Neural progenitor cell (in vitro differentiated cells): ENCODE measurements at regions not wholly inside any gene's neighbourhood (a gene's known extent, or its start where the extent isn't known, plus 50 kb on each side); places are given as distances from the start of the nearest gene placed in this dataset.

ENCODE experiments used
- DNase-seq: peaks from one replicate; pipeline ENCODE4 v3.0.0-alpha.2; 2016; ENCODE audit warnings: low spot score
- H2AFZ ChIP-seq: fragments of 200-600 bp; sonication (generic); replicated peaks from 2 replicates; pipeline ENCODE4 v1.6.1; 2016; ENCODE audit warnings: antibody characterized with exemption
- H3F3A ChIP-seq: fragments of 200-600 bp; sonication (generic); 2 replicates; pipeline ENCODE4 v1.6.1; 2016; ENCODE audit warnings: antibody characterized with exemption, low read depth
- H3K27ac ChIP-seq: fragments of 200-600 bp; sonication (generic); 2 replicates; pipeline ENCODE4 v1.5.1; 2016; ENCODE audit warnings: mild to moderate bottlenecking
- H3K27me3 ChIP-seq: fragments of 200-600 bp; sonication (generic); 2 replicates; pipeline ENCODE4 v1.6.1; 2016; ENCODE audit warnings: mild to moderate bottlenecking, moderate library complexity
- H3K36me3 ChIP-seq: fragments of 200-600 bp; sonication (generic); 2 replicates; pipeline ENCODE4 v1.5.1; 2016
- H3K4me1 ChIP-seq: fragments of 200-600 bp; sonication (generic); 2 replicates; pipeline ENCODE4 v1.6.1; 2016; ENCODE audit warnings: mixed run types
- H3K4me2 ChIP-seq: fragments of 200-600 bp; sonication (generic); 2 replicates; pipeline ENCODE4 v1.6.1; 2016
- H3K4me3 ChIP-seq: fragments of 200-600 bp; sonication (generic); 2 replicates; pipeline ENCODE4 v1.5.1; 2016
- H3K79me2 ChIP-seq: fragments of 200-600 bp; sonication (generic); 2 replicates; pipeline ENCODE4 v1.6.1; 2016; ENCODE audit warnings: low read depth
- H3K9ac ChIP-seq: fragments of 200-600 bp; sonication (generic); 2 replicates; pipeline ENCODE4 v1.6.1; 2016
- H3K9me3 ChIP-seq: fragments of 200-600 bp; sonication (generic); 2 replicates; pipeline ENCODE4 v1.5.1; 2016; ENCODE audit warnings: low read depth
- H4K20me1 ChIP-seq: fragments of 200-600 bp; sonication (generic); 2 replicates; pipeline ENCODE4 v1.6.1; 2016; ENCODE audit warnings: low read depth
- H3K27ac Mint-ChIP-seq: 3 replicates; pipeline ENCODE4 v1.8.0; 2021; ENCODE audit warnings: mixed read lengths
- H3K27me3 Mint-ChIP-seq: 2 replicates; pipeline ENCODE4 v1.8.0; 2022; ENCODE audit warnings: low read depth, mild to moderate bottlenecking, inconsistent platforms, moderate library complexity, mixed read lengths; ENCODE audit not compliant: insufficient read depth
- H3K36me3 Mint-ChIP-seq: 3 replicates; pipeline ENCODE4 v1.8.0; 2021; ENCODE audit warnings: mixed read lengths
- H3K4me1 Mint-ChIP-seq: 3 replicates; pipeline ENCODE4 v1.8.0; 2021; ENCODE audit warnings: mixed read lengths
- H3K4me3 Mint-ChIP-seq: 3 replicates; pipeline ENCODE4 v1.8.0; 2021; ENCODE audit warnings: mild to moderate bottlenecking, moderate library complexity, mixed read lengths
- H3K9me3 Mint-ChIP-seq: 3 replicates; pipeline ENCODE4 v1.8.0; 2020; ENCODE audit warnings: mixed read lengths
- CTCF ChIP-seq: fragments of 200-600 bp; sonication (generic); IDR thresholded peaks from 2 replicates; pipeline ENCODE4 v1.5.1; 2017; ENCODE audit warnings: antibody characterized with exemption, mild to moderate bottlenecking
- EZH2 ChIP-seq: fragments of 200-600 bp; sonication (generic); IDR thresholded peaks from 2 replicates; pipeline ENCODE4 v1.6.1; 2017; ENCODE audit warnings: antibody characterized with exemption, mild to moderate bottlenecking, moderate library complexity
- EZH2phosphoT487 ChIP-seq: fragments of 200-600 bp; sonication (generic); IDR thresholded peaks from 2 replicates; pipeline ENCODE4 v1.6.1; 2017; ENCODE audit warnings: antibody characterized with exemption

- Histone ChIP-seq H3K4me2 (no peak overlapping the region), H3K9me3 (no peaks in the 10 kb centered on the region), H3K79me2 (no peaks in the 10 kb centered on the region), H3K27ac (no peak overlapping the region), H3K4me3 (no peak overlapping the region), H3F3A (peaks cover 5% of the 10 kb centered on the region), H3K4me1 (peaks cover 8% of the 10 kb centered on the region), H2AFZ (no peak overlapping the region), H3K27me3 (no peaks in the 10 kb centered on the region), H4K20me1 (no peaks in the 10 kb centered on the region), H3K36me3 (no peaks in the 10 kb centered on the region), H3K9ac (no peak overlapping the region)
- Mint-ChIP-seq H3K27me3 (peaks cover 3% of the 10 kb centered on the region), H3K4me3 (no peak overlapping the region), H3K9me3 (peaks cover 4% of the 10 kb centered on the region), H3K27ac (no peak overlapping the region), H3K4me1 (peaks cover 16% of the 10 kb centered on the region), H3K36me3 (no peaks in the 10 kb centered on the region)
- TF ChIP-seq CTCF (no peak), EZH2phosphoT487 (no peak), EZH2 (no peak)
- no peak for DNase-seq
Observed at GRCh38 chr5:166672431-166672830, 1619.0 kb upstream of the WWC1 start.

- H3K36me3 Mint-ChIP-seq = no peaks in the 10 kb centered on the region
- Histone ChIP-seq H3K79me2 (no peaks in the 10 kb centered on the region), H3K4me3 (no peak overlapping the region), H2AFZ (no peak overlapping the region), H3K9me3 (no peaks in the 10 kb centered on the region), H3K27ac (no peak overlapping the region), H3K4me1 (peaks cover 8% of the 10 kb centered on the region), H3K27me3 (no peaks in the 10 kb centered on the region), H3K9ac (no peak overlapping the region), H4K20me1 (no peaks in the 10 kb centered on the region), H3F3A (no peaks in the 10 kb centered on the region), H3K4me2 (no peak overlapping the region), H3K36me3 (no peaks in the 10 kb centered on the region)
- no peak overlapping the region for H3K4me3 Mint-ChIP-seq
- H3K9me3 Mint-ChIP-seq = peaks cover 4% of the 10 kb centered on the region
- TF ChIP-seq EZH2 (no peak), CTCF (no peak), EZH2phosphoT487 (no peak)
- DNase-seq = no peak
- H3K27ac Mint-ChIP-seq = no peak overlapping the region
- H3K4me1 Mint-ChIP-seq = no peaks in the 10 kb centered on the region
- peaks cover 2% of the 10 kb centered on the region for H3K27me3 Mint-ChIP-seq
Observed at GRCh38 chr5:166677891-166678290, 1613.6 kb upstream of the WWC1 start.

- H4K20me1 ChIP-seq = no peaks in the 10 kb centered on the region
- Mint-ChIP-seq H3K27ac (no peak overlapping the region), H3K9me3 (no peaks in the 10 kb centered on the region), H3K36me3 (no peaks in the 10 kb centered on the region), H3K4me1 (no peaks in the 10 kb centered on the region), H3K4me3 (no peak overlapping the region), H3K27me3 (peaks cover 2% of the 10 kb centered on the region)
- H2AFZ ChIP-seq = no peak overlapping the region
- TF ChIP-seq CTCF = no peak
- no peak for TF ChIP-seq EZH2phosphoT487
- TF ChIP-seq EZH2 = no peak
- H3K79me2 ChIP-seq = no peaks in the 10 kb centered on the region
- H3K27me3 ChIP-seq = no peaks in the 10 kb centered on the region
- no peak overlapping the region for H3K4me3 ChIP-seq
- H3K36me3 ChIP-seq = no peaks in the 10 kb centered on the region
- H3K4me2 ChIP-seq = no peak overlapping the region
- peaks cover 8% of the 10 kb centered on the region for H3K4me1 ChIP-seq
- H3F3A ChIP-seq = no peaks in the 10 kb centered on the region
- no peak for DNase-seq
- H3K9me3 ChIP-seq = no peaks in the 10 kb centered on the region
- no peak overlapping the region for H3K27ac ChIP-seq
- H3K9ac ChIP-seq = no peak overlapping the region
Observed at GRCh38 chr5:166679331-166679730, 1612.1 kb upstream of the WWC1 start.

GRCh38 chr5:166695326-166695725 is 1596.1 kb upstream of the WWC1 start:
- Mint-ChIP-seq H3K27me3 (no peaks in the 10 kb centered on the region), H3K4me1 (peaks cover 20% of the 10 kb centered on the region), H3K27ac (no peak overlapping the region), H3K4me3 (no peak overlapping the region), H3K9me3 (peaks cover 6% of the 10 kb centered on the region), H3K36me3 (peaks cover 2% of the 10 kb centered on the region)
- Histone ChIP-seq H2AFZ (no peak overlapping the region), H4K20me1 (no peaks in the 10 kb centered on the region), H3K4me2 (no peak overlapping the region), H3K4me3 (no peak overlapping the region), H3K27me3 (no peaks in the 10 kb centered on the region), H3K36me3 (no peaks in the 10 kb centered on the region), H3K79me2 (no peaks in the 10 kb centered on the region), H3K9ac (no peak overlapping the region), H3K4me1 (peaks cover 14% of the 10 kb centered on the region), H3K27ac (no peak overlapping the region), H3K9me3 (no peaks in the 10 kb centered on the region), H3F3A (no peaks in the 10 kb centered on the region)
- no peak for DNase-seq
- no peak for TF ChIP-seq EZH2phosphoT487
- TF ChIP-seq EZH2 = no peak
- TF ChIP-seq CTCF = no peak
